SK-N-SH (cell line): ENCODE measurements at regions not wholly inside any gene's neighbourhood (a gene's known extent, or its start where the extent isn't known, plus 50 kb on each side); places are given as distances from the start of the nearest gene placed in this dataset.

Source experiments
- CTCF ChIA-PET: fragments of 300-600, 350-600 bp; formaldehyde crosslinking; extraction: SDS; loops from one replicate; lab custom pipeline; 2021; lab: Yijun Ruan, JAX
- POLR2A ChIA-PET: fragments of 350-600 bp; sonication (Branson Sonifier 250); formaldehyde crosslinking; extraction: SDS; loops from one replicate; lab custom pipeline; 2020; ENCODE audit warnings: antibody characterized with exemption, inconsistent platforms; lab: Yijun Ruan, JAX
- DNase-seq: peaks from one replicate; pipeline ENCODE4 v3.0.0; 2012
- H2AFZ ChIP-seq: fragments of 200-600 bp; sonication (generic); 2 replicates; pipeline ENCODE4 v1.8.1; 2016; ENCODE audit warnings: antibody characterized with exemption, mild to moderate bottlenecking, low read depth
- H3F3A ChIP-seq: fragments of 200-600 bp; sonication (generic); replicated peaks from 2 replicates; pipeline ENCODE3; 2016; ENCODE audit warnings: antibody characterized with exemption, mild to moderate bottlenecking; ENCODE audit not compliant: insufficient read depth
- H3K27ac ChIP-seq, 2 experiments: fragments of 200-500 bp in 1 of 2; fragments of 200-600 bp in 1 of 2; sonication (Bioruptor generic) in 1 of 2; sonication (generic), shearing (Covaris generic) in 1 of 2; 2 replicates each; pipeline versions ENCODE4 v1.5.1 to v1.6.1; 2014 to 2016; ENCODE audit warnings: low read depth in 2 of 2, inconsistent platforms in 1 of 2, low read length in 1 of 2, mild to moderate bottlenecking in 1 of 2, mixed read lengths in 1 of 2
- H3K27me3 ChIP-seq: fragments of 200-600 bp; sonication (generic), shearing (Covaris generic); 2 replicates; pipeline ENCODE4 v1.6.1; 2016; ENCODE audit warnings: mixed run types; ENCODE audit not compliant: insufficient read depth
- H3K36me3 ChIP-seq, 2 experiments: fragments of 200-500 bp in 1 of 2; fragments of 200-600 bp in 1 of 2; sonication (Bioruptor generic) in 1 of 2; sonication (generic) in 1 of 2; replicated peaks in 1 of 2; 2 replicates each; pipeline versions ENCODE3 to v1.5.1; 2014 to 2016; ENCODE audit warnings: low read length in 1 of 2, mild to moderate bottlenecking in 1 of 2; ENCODE audit not compliant: insufficient read depth in 2 of 2, control insufficient read depth in 1 of 2
- H3K4me1 ChIP-seq, 2 experiments: fragments of 200-500 bp in 1 of 2; fragments of 200-600 bp in 1 of 2; sonication (Bioruptor generic) in 1 of 2; sonication (generic), shearing (Covaris generic) in 1 of 2; 2 replicates each; pipeline versions ENCODE4 v1.5.1 to v1.6.1; 2014 to 2016; ENCODE audit warnings: low read depth in 1 of 2, low read length in 1 of 2, mixed run types in 1 of 2; ENCODE audit not compliant: insufficient read depth in 2 of 2, control insufficient read depth in 1 of 2
- H3K4me2 ChIP-seq: fragments of 200-600 bp; sonication (generic), shearing (Covaris generic); 2 replicates; pipeline ENCODE4 v1.6.1; 2017; ENCODE audit warnings: mixed run types
- H3K4me3 ChIP-seq, 2 experiments: fragments of 200-500 bp in 1 of 2; fragments of 200-600 bp in 1 of 2; sonication (Bioruptor generic) in 1 of 2; sonication (generic), shearing (Covaris generic) in 1 of 2; 2 replicates each; pipeline versions ENCODE4 v1.5.1 to v1.8.1; 2014 to 2016; ENCODE audit warnings: low read depth in 2 of 2, inconsistent platforms in 1 of 2, low read length in 1 of 2, mild to moderate bottlenecking in 1 of 2, mixed read lengths in 1 of 2, moderate library complexity in 1 of 2
- H3K79me2 ChIP-seq: fragments of 200-600 bp; sonication (generic); 2 replicates; pipeline ENCODE4 v1.8.1; 2017; ENCODE audit warnings: mild to moderate bottlenecking; ENCODE audit not compliant: insufficient read depth
- H3K9ac ChIP-seq: fragments of 200-600 bp; sonication (generic); 2 replicates; pipeline ENCODE4 v1.6.1; 2017; ENCODE audit warnings: mixed run types
- H3K9me2 ChIP-seq: fragments of 200-600 bp; sonication (generic); 2 replicates; pipeline ENCODE4 v1.6.1; 2017; ENCODE audit warnings: mixed run types
- H3K9me3 ChIP-seq: fragments of 200-600 bp; sonication (generic); 2 replicates; pipeline ENCODE4 v1.6.1; 2017; ENCODE audit warnings: mixed run types, mild to moderate bottlenecking, moderate library complexity
- H4K20me1 ChIP-seq: fragments of 200-600 bp; sonication (generic); 2 replicates; pipeline ENCODE4 v1.6.1; 2017; ENCODE audit warnings: mild to moderate bottlenecking, mixed run types; ENCODE audit not compliant: insufficient read depth
- EZH2phosphoT487 ChIP-seq: fragments of 200-600 bp; sonication (generic); IDR thresholded peaks from 2 replicates; pipeline ENCODE4 v1.6.1; 2017; ENCODE audit warnings: low read depth, mixed run types, mild to moderate bottlenecking, antibody characterized with exemption, moderate library complexity, borderline replicate concordance
- FOSL2 ChIP-seq: IDR thresholded peaks from 2 replicates; pipeline ENCODE4 v1.4.0; 2012; ENCODE audit warnings: low read depth, mild to moderate bottlenecking, moderate library complexity, borderline replicate concordance
- FOXM1 ChIP-seq: IDR thresholded peaks from 2 replicates; pipeline ENCODE4 v1.4.0; 2012; ENCODE audit warnings: low read depth, mild to moderate bottlenecking
- GABPA ChIP-seq: IDR thresholded peaks from 2 replicates; pipeline ENCODE4 v1.4.0; 2012; ENCODE audit warnings: low read depth, mild to moderate bottlenecking
- GATA2 ChIP-seq: sonication (generic); formaldehyde crosslinking; IDR thresholded peaks from 2 replicates; pipeline ENCODE4 v1.5.0; 2020; ENCODE audit warnings: mild to moderate bottlenecking, missing genetic modification reagents
- IRF3 ChIP-seq: fragments of 150-350 bp; IDR thresholded peaks from 2 replicates; pipeline ENCODE4 v1.6.1; 2016; ENCODE audit warnings: mild to moderate bottlenecking, low read depth, low read length
- MAX ChIP-seq: IDR thresholded peaks from 2 replicates; pipeline ENCODE4 v1.4.0; 2012; ENCODE audit warnings: low read depth
- NRF1 ChIP-seq: IDR thresholded peaks from 2 replicates; pipeline ENCODE4 v1.6.1; 2012; ENCODE audit warnings: low read depth, mild to moderate bottlenecking, low read length
- POLR2AphosphoS5 ChIP-seq: IDR thresholded peaks from 2 replicates; pipeline ENCODE4 v1.6.1; 2012; ENCODE audit warnings: low read depth, low read length
- RAD21 ChIP-seq: IDR thresholded peaks from 2 replicates; pipeline ENCODE4 v1.6.1; 2012; ENCODE audit warnings: mild to moderate bottlenecking, low read length
- RCOR1 ChIP-seq: fragments of 150-350 bp; IDR thresholded peaks from 2 replicates; pipeline ENCODE4 v1.6.1; 2017; ENCODE audit warnings: antibody characterized with exemption, low read length
- REST ChIP-seq: IDR thresholded peaks from 2 replicates; pipeline ENCODE4 v1.6.1; 2012; ENCODE audit warnings: mild to moderate bottlenecking, low read depth, low read length, moderate library complexity
- RFX5 ChIP-seq: IDR thresholded peaks from 2 replicates; pipeline ENCODE4 v1.6.1; 2012; ENCODE audit warnings: mild to moderate bottlenecking, improper control_type of control experiment, low read length
- RXRA ChIP-seq: IDR thresholded peaks from 2 replicates; pipeline ENCODE4 v1.4.0; 2012; ENCODE audit warnings: low read depth, mild to moderate bottlenecking, borderline replicate concordance
- USF2 ChIP-seq: fragments of 150-350 bp; IDR thresholded peaks from 2 replicates; pipeline ENCODE4 v1.6.1; 2017; ENCODE audit warnings: antibody characterized with exemption, low read length, low read depth, borderline replicate concordance
- ZBTB33 ChIP-seq: IDR thresholded peaks from 2 replicates; pipeline ENCODE4 v1.4.0; 2012; ENCODE audit warnings: low read depth, borderline replicate concordance
- WGBS: methylation state at CpG from one replicate; pipeline ENCODE4 v1.1.6; 2017; ENCODE audit warnings: low lambda C conversion rate; 5-methylcytosine and 5-hydroxymethylcytosine counted together

GRCh38 chr5:89596821-89597220 is 713.8 kb upstream of the MEF2C start:
- no peaks in the 10 kb centered on the region for H3F3A ChIP-seq
- H4K20me1 ChIP-seq = no peaks in the 10 kb centered on the region
- DNase-seq = no peak
- no peak overlapping the region for H3K4me2 ChIP-seq
- H3K4me1 ChIP-seq = no peaks in the 10 kb centered on the region
- CTCF ChIA-PET = no interaction called here
- no peak overlapping the region for H3K4me3 ChIP-seq
- no peak overlapping the region for H2AFZ ChIP-seq
- POLR2A ChIA-PET = no interaction called here
- H3K79me2 ChIP-seq = no peaks in the 10 kb centered on the region
- no peaks in the 10 kb centered on the region for H3K9me3 ChIP-seq
- H3K9me2 ChIP-seq = no peaks in the 10 kb centered on the region
- H3K27me3 ChIP-seq = no peaks in the 10 kb centered on the region
- H3K27ac ChIP-seq = no peak overlapping the region
- 29% methylated on average over 2 of the region's 2 CpGs for WGBS
- no peak overlapping the region for H3K9ac ChIP-seq
- TF ChIP-seq MAX (no peak), RXRA (no peak), RAD21 (no peak), GATA2 (no peak), NRF1 (no peak), EZH2phosphoT487 (no peak), FOSL2 (no peak), IRF3 (no peak), RFX5 (no peak), REST (no peak), FOXM1 (no peak)
- H3K36me3 ChIP-seq = no peaks in the 10 kb centered on the region

GRCh38 chr5:89595056-89595455 is 712.1 kb upstream of the MEF2C start:
- Histone ChIP-seq H3K9ac (no peak overlapping the region), H3K9me3 (no peaks in the 10 kb centered on the region), H3K36me3 (no peaks in the 10 kb centered on the region)
- TF ChIP-seq FOXM1 (no peak), POLR2AphosphoS5 (no peak), USF2 (no peak), ZBTB33 (no peak), GATA2 (no peak), RCOR1 (no peak), GABPA (no peak)
- TF ChIP-seq, all 33 proteins: peak for 0
- DNase-seq = no peak
- no peaks in the 10 kb centered on the region for H3K4me1 ChIP-seq
- H3F3A ChIP-seq = no peaks in the 10 kb centered on the region
- no peaks in the 10 kb centered on the region for H3K9me2 ChIP-seq
- WGBS = 75% methylated on average over 1 of the region's 1 CpG
- H3K4me2 ChIP-seq = no peak overlapping the region
- H2AFZ ChIP-seq = no peak overlapping the region
- ChIA-PET POLR2A (no interaction called here), CTCF (no interaction called here)
- H3K27me3 ChIP-seq = no peaks in the 10 kb centered on the region
- no peak overlapping the region for H3K27ac ChIP-seq
- no peak overlapping the region for H3K4me3 ChIP-seq
- H3K79me2 ChIP-seq = no peaks in the 10 kb centered on the region
- H4K20me1 ChIP-seq = no peaks in the 10 kb centered on the region
